Endometrium (tissue), 2 donors: ENCODE measurements at regions not wholly inside any gene's neighbourhood (a gene's known extent, or its start where the extent isn't known, plus 50 kb on each side); places are given as distances from the start of the nearest gene placed in this dataset.
"Not testable (repeated sequence)": the region's sequence is repeated elsewhere in the genome, so short reads cannot be mapped to it uniquely, and the experiment has no call there.

ENCODE experiments used
- FAIRE-seq: peaks from 2 replicates; lab custom pipeline; 2012; peaks lifted over from hg19 to GRCh38; lab: Jason Lieb, UNC
- donor health status: control.
- donor health status: control.

GRCh38 chr22:49349181-49349835 is 478.4 kb downstream of the BRD1 start:
- no peak for FAIRE-seq

- no peak for FAIRE-seq
Measured at GRCh38 chr22:49348631-49349030, 479.0 kb downstream of the BRD1 start.

- no peak for FAIRE-seq
Measured at GRCh38 chr22:49347376-49347775, 480.3 kb downstream of the BRD1 start.

- no peak for FAIRE-seq
Measured at GRCh38 chr22:49345896-49346295, 481.8 kb downstream of the BRD1 start.

- FAIRE-seq = no peak
Measured at GRCh38 chr22:49344656-49345055, 483.0 kb downstream of the BRD1 start.

GRCh38 chr22:49344161-49344560 is 483.5 kb downstream of the BRD1 start:
- no peak for FAIRE-seq

- FAIRE-seq = no peak
Measured at GRCh38 chr22:49340406-49340805, 487.3 kb downstream of the BRD1 start.

GRCh38 chr22:49336483-49336882 is 491.2 kb downstream of the BRD1 start:
- not testable (repeated sequence) for FAIRE-seq

- FAIRE-seq = no peak
Measured at GRCh38 chr22:49334976-49335375, 492.7 kb downstream of the BRD1 start.

- FAIRE-seq = no peak
Measured at GRCh38 chr22:49334449-49334789, 493.3 kb downstream of the BRD1 start.

- no peak for FAIRE-seq
Measured at GRCh38 chr22:49333206-49333605, 494.5 kb downstream of the BRD1 start.

- no peak for FAIRE-seq
Measured at GRCh38 chr22:49332691-49333090, 495.0 kb downstream of the BRD1 start.

GRCh38 chr22:49331878-49332277 is 495.8 kb downstream of the BRD1 start:
- no peak for FAIRE-seq

GRCh38 chr22:49331223-49331815 is 496.4 kb downstream of the BRD1 start:
- FAIRE-seq = no peak

- no peak for FAIRE-seq
Measured at GRCh38 chr22:49330421-49331222, 497.1 kb downstream of the BRD1 start.

- no peak for FAIRE-seq
Measured at GRCh38 chr22:49329636-49330035, 498.0 kb downstream of the BRD1 start.

- FAIRE-seq = no peak
Measured at GRCh38 chr22:49328630-49329405, 498.9 kb downstream of the BRD1 start.

GRCh38 chr22:49328118-49328475 is 499.6 kb downstream of the BRD1 start:
- FAIRE-seq = no peak

GRCh38 chr22:49327411-49328117 is 500.1 kb downstream of the BRD1 start:
- FAIRE-seq = no peak

GRCh38 chr22:49326558-49326957 is 501.1 kb downstream of the BRD1 start:
- no peak for FAIRE-seq

- FAIRE-seq = no peak
Measured at GRCh38 chr22:49325531-49326395, 501.9 kb downstream of the BRD1 start.
